Inflammatory macrophage treated with lipopolysaccharide for 1 hour (primary cell): ENCODE measurements at regions not wholly inside any gene's neighbourhood (a gene's known extent, or its start where the extent isn't known, plus 50 kb on each side); places are given as distances from the start of the nearest gene placed in this dataset.
"Not testable (repeated sequence)": the region's sequence is repeated elsewhere in the genome, so short reads cannot be mapped to it uniquely, and the experiment has no call there.

Source experiments
- DNase-seq, 2 donors: peaks; one replicate each; pipeline ENCODE4 v3.0.0-alpha.2; 2020 to 2022

DNA sequence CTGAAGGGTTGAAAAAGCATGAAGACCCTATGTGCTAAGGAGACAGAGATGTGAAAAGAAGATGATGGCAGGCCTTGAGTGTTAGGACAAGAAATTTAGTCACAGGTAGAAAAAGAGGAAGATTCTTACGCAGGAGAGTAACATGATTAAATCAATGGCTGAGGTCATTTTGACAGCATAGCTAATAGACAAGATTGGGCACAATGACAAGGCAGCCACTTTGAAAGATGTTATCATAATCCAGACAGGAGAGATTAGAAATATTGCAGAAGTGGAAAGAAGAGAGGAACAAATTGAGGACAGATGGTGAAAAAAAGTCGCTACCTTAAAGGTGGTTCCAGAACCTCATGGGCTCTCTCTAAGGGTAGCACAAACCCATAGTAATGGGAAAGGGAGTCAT lies 228.8 kb upstream of the DDHD1 start:
- no peak for DNase-seq

DNA sequence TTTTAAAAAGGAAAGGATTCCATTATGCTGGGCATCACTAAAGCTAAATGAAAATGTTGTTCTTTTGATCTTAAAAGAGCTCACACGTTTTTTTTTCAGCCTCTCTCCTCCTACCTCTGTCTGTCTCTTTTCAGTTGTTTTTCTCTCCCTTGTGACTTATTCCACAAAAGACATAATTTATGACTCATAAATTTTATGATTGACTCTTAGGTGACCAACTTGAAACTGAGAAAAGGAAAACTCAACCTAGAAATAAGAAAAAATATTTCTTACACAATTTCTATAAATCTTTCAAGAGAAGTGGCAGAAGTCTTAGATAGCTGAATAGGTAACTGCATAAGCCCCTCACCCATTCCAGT lies 227.7 kb upstream of the DDHD1 start:
- DNase-seq, result no peak

GRCh38 chr14:53380052-53380866 lies 227.1 kb upstream of the DDHD1 start:
- no peak for DNase-seq

GRCh38 chr14:53378142-53378541 lies 225.0 kb upstream of the DDHD1 start:
- DNase-seq, result no peak

GRCh38 chr14:53376064-53376463 lies 222.9 kb upstream of the DDHD1 start:
- no peak for DNase-seq

- no peak for DNase-seq
Measured at GRCh38 chr14:53375599-53375998, 222.5 kb upstream of the DDHD1 start.

GRCh38 chr14:53368711-53369201 lies 215.6 kb upstream of the DDHD1 start:
- no peak for DNase-seq

DNA sequence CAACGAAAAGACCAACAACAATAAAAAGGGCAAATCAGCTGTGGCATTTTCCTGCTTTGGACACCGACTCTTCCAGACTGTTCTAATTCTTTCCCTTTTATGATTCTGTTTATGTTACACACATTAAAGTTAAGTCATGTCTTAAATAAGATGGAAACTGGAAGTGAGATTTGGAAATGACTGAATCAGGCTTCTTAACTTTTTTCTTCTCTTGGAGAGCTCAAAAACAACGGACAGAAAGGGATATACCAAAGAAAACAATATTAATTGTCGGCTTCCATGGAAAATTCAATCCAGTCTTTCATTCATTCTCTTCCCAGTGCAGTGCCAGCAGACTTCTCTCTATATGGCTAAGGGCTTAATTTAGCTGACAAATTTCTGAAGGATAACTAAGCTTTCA lies 214.9 kb upstream of the DDHD1 start:
- DNase-seq, result no peak

- DNase-seq, result no peak
Measured at GRCh38 chr14:53367644-53368026, 214.5 kb upstream of the DDHD1 start.

DNA sequence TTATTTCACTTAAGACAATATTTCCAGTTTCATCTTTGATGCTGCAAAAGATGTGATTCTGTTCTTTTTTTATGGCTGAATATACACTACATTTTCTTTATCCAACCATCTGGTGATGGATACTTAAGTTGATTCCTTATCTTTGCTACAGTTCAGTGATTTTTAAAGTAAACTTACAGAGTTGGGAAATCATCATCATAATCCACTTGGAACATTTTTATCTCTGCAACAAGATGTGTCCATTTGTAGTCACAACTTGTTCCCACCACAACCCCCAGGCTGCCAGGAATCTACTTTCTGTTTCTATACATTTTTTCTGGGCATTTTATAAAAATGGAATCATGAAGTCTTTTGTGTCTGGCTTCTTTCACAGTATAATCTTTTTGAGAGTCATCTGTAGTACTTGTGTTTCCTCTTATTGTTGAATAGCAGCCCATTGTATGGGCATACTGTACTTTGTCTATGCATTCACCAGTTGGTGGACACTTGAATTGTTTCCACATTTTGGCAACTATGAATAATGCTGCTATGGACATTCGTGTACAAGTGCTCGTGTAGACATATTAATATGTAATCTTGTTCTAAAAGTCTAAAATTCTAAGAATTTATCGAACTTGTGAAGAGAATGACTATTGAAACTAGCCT lies 212.5 kb upstream of the DDHD1 start:
- no peak for DNase-seq

GRCh38 chr14:53362916-53363315 lies 209.8 kb upstream of the DDHD1 start:
- not testable (repeated sequence) for DNase-seq

GRCh38 chr14:53360829-53361228 lies 207.7 kb upstream of the DDHD1 start:
- no peak for DNase-seq

GRCh38 chr14:53358166-53358565 lies 205.0 kb upstream of the DDHD1 start:
- DNase-seq, result no peak

DNA sequence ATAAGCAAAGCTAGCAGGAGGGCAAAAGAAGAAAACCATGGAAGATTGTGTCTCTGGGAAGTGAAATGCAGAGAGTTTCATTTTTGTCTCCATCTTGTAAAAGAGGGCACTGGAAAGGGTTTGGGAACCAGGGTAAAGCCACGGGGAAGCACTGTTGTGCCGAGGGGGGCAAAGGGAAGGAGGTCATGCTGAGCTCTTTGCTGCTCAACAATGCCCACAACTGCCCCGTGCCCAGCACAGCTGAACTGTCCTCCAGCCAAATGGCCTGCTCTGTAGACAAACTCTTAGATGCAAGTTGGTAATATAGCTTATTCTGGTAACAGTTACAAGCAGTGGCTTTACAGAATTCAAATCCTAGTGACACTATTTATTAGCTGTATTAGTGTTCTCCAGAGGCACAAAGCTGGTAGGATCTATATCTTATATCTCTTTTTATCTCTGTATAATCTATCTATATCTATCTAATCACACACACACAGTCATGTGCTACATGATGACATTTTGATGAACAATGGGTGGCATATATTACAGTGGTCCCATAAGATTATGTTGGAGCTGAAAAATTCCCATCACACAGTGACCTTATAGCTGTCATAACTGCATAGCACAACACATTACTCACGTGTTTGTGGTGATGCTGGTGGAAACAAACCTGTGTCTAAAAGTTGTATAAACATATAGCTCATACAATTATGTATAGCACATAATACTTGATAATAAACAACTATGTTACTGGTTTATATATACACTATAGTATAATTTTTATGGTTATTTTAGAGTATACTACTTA lies 203.4 kb upstream of the DDHD1 start:
- DNase-seq, result no peak

DNA sequence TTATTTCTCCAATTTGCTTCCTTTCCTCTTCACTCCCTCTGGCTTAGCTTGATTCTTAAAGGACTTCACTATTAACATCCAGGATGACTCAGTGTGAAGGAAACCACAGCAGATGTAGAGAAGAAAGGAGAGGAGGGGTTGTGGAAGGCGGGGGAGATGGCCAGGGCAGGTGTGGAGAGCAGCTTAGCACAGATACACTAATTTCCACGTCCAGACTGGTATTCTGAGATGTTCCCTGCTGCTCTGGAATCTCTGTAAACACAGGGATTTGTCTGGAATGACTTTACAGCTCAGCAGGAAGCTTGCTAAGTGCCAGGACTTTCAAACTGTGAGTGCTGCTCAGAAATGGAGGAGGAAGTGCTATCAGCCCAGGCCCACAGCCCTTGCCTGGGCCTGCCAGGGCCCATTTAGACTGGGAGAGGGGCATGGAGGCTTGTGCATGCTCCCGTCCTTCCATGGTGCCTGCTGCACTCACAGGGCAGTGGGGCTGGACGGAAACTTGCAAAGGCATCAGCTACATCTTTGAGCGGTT lies 202.5 kb upstream of the DDHD1 start:
- DNase-seq, result no peak

- no peak for DNase-seq
Measured at GRCh38 chr14:53354336-53354735, 201.2 kb upstream of the DDHD1 start.

GRCh38 chr14:53350866-53351265 lies 197.7 kb upstream of the DDHD1 start:
- no peak for DNase-seq

DNA sequence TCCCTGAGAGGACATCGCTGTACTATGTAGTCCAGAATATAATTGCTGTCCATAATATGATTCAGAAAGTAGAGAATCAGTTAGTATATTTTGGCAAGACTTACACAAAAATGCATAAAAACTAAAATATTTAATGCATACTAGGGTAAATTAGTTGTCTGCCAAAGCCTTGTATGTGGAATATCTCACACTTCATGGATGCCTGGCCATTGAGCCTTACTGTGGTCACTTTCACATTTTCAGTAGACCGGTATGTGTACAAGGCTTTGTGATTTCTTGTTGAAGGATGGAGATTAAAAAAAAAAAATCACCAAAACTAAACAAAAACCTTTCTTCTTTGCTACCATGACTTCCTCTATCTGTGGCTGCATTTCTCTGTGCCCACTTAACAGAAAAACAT lies 197.3 kb upstream of the DDHD1 start:
- DNase-seq, result no peak

- no peak for DNase-seq
Measured at GRCh38 chr14:53346988-53347387, 193.9 kb upstream of the DDHD1 start.

- no peak for DNase-seq
Measured at GRCh38 chr14:53341324-53341723, 188.2 kb upstream of the DDHD1 start.

DNA sequence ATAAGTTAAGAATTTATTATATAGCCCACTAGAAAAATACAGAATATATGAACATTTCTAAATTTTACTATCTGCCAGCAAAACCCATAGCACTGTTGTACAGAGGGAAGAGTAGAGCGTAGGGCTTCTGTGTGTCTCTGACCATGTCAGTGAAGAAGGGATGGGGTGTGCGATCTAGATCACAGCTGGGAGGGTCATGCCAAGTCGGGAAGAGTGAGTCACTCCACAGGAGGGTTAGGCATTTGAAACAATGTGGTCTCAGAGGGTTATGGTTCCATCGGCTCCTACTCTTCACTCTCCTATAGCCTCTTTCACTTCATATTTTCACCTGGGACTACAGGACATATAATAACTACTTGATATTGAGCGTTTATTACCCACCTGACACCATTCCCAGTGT lies 185.1 kb upstream of the DDHD1 start:
- DNase-seq, result no peak

- DNase-seq, result no peak
Measured at GRCh38 chr14:53336729-53337128, 183.6 kb upstream of the DDHD1 start.

- DNase-seq, result no peak
Measured at GRCh38 chr14:53333809-53334208, 180.7 kb upstream of the DDHD1 start.

DNA sequence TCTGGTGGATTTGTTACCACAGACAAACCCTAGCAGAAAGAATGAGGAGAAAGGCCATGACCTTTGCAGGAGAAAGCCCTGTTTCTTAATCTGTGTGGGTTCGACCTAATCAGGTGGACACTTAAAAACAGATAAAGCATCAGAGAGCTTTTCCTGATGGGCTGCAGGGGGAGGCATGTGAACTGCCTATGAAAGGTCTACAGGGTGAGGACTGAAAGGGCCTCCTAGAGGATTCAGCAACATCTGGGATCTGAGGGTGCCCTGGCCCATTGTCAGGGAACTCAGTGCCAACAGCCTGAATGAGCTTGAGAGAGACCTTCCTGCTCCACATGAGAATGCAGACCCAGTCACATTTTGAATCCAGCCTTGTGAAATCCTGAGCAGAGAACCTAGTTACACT lies 178.8 kb upstream of the DDHD1 start:
- no peak for DNase-seq
